ENCODE measurements at regions not wholly inside any gene's neighbourhood (a gene's known extent, or its start where the extent isn't known, plus 50 kb on each side); places are given as distances from the start of the nearest gene placed in this dataset.

GRCh38 chr1:5662086-5662743 lies 330.0 kb downstream of the NPHP4 start:
- TF ChIP-seq CTCF (conservative IDR thresholded peaks at IDR 0.05 in 1 of 2, IDR thresholded peaks at IDR 0.05 in 1 of 2; ENCODE audit: low read depth in 1 of 2, low read length in 2 of 2) (no peak), EZH2 (IDR thresholded peaks at IDR 0.05; ENCODE audit: low read length, missing control alignments) (no peak)

All from fibroblast of lung (primary cell).